Calu3 (cell line): ENCODE measurements at regions not wholly inside any gene's neighbourhood (a gene's known extent, or its start where the extent isn't known, plus 50 kb on each side); places are given as distances from the start of the nearest gene placed in this dataset.

ENCODE experiments used
- BruUV-seq: library from RNA; stranded (reverse); fragments of 400-500 nt; replicated peaks from 2 replicates; lab custom pipeline; 2021; lab: Mats Ljungman, UMichigan
- CTCF ChIA-PET: fragments of 300-600 bp; sonication (Branson Sonifier 250); formaldehyde crosslinking; loops from one replicate; lab custom pipeline; 2022; ENCODE audit warnings: antibody characterized with exemption; lab: Charles Lee
- DNase-seq: peaks from one replicate; pipeline ENCODE4 v3.0.0; 2022
- H3K27ac Mint-ChIP-seq: one replicate; pipeline ENCODE4 v1.8.0; 2022; ENCODE audit warnings: mixed read lengths; ENCODE audit not compliant: unreplicated experiment
- H3K27me3 Mint-ChIP-seq: one replicate; pipeline ENCODE4 v1.8.0; 2022; ENCODE audit warnings: mixed read lengths; ENCODE audit not compliant: unreplicated experiment
- H3K36me3 Mint-ChIP-seq: one replicate; pipeline ENCODE4 v1.8.0; 2022; ENCODE audit warnings: mild to moderate bottlenecking, moderate library complexity, mixed read lengths; ENCODE audit not compliant: insufficient read depth, unreplicated experiment
- H3K4me1 Mint-ChIP-seq: one replicate; pipeline ENCODE4 v1.8.0; 2022; ENCODE audit warnings: mild to moderate bottlenecking, low read depth, mixed read lengths; ENCODE audit not compliant: unreplicated experiment
- H3K4me3 Mint-ChIP-seq: one replicate; pipeline ENCODE4 v1.8.0; 2022; ENCODE audit warnings: mild to moderate bottlenecking, low read depth, moderate library complexity, mixed read lengths; ENCODE audit not compliant: unreplicated experiment
- H3K9me3 Mint-ChIP-seq: one replicate; pipeline ENCODE4 v1.8.0; 2022; ENCODE audit warnings: low read depth, mixed read lengths; ENCODE audit not compliant: unreplicated experiment
- CTCF ChIP-seq: fragments of 200-600 bp; IDR thresholded peaks from one replicate; pipeline ENCODE4 v1.8.0; 2022; ENCODE audit warnings: antibody characterized with exemption; ENCODE audit not compliant: unreplicated experiment
- intact Hi-C: fragments of 100-400 bp; cut with micrococcal nuclease; formaldehyde crosslinking; loops from one replicate; pipeline ENCODE4 v1.10.0; 2022; ENCODE audit not compliant: unreplicated experiment

GRCh38 chr1:163906283-163906682 is 584.5 kb downstream of the NUF2 start:
- CTCF ChIA-PET = no interaction called here
- BruUV-seq = no TSS peak
- TF ChIP-seq CTCF = no peak
- no peaks in the 10 kb centered on the region for H3K4me1 Mint-ChIP-seq
- no peak overlapping the region for H3K27ac Mint-ChIP-seq
- intact Hi-C loops = no loop called here
- peaks cover 6% of the 10 kb centered on the region for H3K9me3 Mint-ChIP-seq
- DNase-seq = no peak
- H3K36me3 Mint-ChIP-seq = no peaks in the 10 kb centered on the region
- no peaks in the 10 kb centered on the region for H3K27me3 Mint-ChIP-seq
- no peak overlapping the region for H3K4me3 Mint-ChIP-seq

DNA sequence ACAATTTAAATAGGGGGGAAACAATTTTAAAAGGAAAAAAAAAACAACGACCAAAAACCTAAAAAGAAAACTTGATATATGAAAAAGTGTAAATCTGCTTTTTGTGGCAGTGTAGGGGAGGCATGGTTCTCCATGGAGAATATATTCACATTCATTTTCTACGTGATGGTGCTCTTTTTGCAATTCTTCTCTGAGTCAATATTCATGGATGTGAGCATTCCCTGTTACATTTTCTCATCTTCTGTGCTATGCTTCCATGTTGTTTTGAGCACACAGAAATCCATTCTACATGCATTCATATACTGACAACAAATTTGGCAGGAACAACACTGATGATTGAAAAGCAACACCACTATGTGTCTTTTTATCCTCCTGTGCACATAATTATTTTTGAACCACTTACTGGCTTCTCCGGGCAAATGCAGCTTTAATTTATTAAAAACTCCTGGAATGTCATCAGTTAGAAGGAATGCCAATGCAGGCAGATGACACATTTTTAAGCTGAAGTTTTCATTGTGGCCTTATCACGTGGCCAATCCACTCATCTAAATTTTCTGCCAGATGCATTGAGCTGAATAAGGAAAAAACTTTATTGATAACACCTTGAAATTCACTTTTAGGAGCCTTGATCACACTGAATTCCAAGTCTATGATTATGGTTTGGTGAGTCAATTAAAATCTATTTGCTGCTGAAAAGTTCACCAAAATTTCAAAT is 590.6 kb downstream of the NUF2 start:
- H3K27ac Mint-ChIP-seq = no peak overlapping the region
- no peaks in the 10 kb centered on the region for H3K4me1 Mint-ChIP-seq
- no peak for DNase-seq
- no peak for TF ChIP-seq CTCF
- H3K9me3 Mint-ChIP-seq = peaks cover 7% of the 10 kb centered on the region
- CTCF ChIA-PET = no interaction called here
- H3K4me3 Mint-ChIP-seq = no peak overlapping the region
- no peaks in the 10 kb centered on the region for H3K36me3 Mint-ChIP-seq
- no peaks in the 10 kb centered on the region for H3K27me3 Mint-ChIP-seq
- BruUV-seq = no TSS peak
- intact Hi-C loops = no loop called here

DNA sequence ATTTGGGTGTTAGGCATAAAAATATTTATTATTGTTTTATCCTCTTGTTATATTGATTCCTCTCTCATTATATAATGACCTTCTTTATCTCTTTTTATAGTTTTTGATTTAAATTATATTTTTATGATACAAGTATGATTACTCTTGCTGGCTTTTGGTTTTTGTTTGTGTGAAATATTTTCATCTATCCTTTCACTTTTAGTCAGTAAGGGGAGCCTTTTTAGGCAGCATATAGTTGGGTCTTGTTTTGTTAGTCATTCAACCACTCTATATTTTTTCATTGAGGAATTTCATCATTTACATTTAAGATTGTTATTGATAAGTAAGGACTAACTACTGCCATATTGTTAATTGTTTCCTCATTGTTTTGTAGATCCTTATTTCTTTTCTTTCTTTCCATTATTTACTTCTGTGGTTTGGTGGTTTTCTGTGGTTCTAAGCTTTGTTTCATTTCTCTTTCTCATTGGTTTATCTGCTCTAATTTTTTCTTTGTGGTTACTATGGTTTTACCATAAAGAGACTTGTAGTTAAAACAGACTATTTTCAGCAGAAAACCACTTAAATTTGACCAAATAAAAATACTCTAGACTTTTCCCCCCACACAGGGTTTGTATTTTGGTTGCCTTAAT is 593.1 kb downstream of the NUF2 start:
- Mint-ChIP-seq H3K4me1 (no peaks in the 10 kb centered on the region), H3K9me3 (peaks cover 4% of the 10 kb centered on the region), H3K27ac (no peak overlapping the region), H3K27me3 (no peaks in the 10 kb centered on the region), H3K4me3 (no peak overlapping the region), H3K36me3 (no peaks in the 10 kb centered on the region)
- intact Hi-C loops = no loop called here
- no peak for TF ChIP-seq CTCF
- DNase-seq = no peak
- CTCF ChIA-PET = no interaction called here
- no TSS peak for BruUV-seq

DNA sequence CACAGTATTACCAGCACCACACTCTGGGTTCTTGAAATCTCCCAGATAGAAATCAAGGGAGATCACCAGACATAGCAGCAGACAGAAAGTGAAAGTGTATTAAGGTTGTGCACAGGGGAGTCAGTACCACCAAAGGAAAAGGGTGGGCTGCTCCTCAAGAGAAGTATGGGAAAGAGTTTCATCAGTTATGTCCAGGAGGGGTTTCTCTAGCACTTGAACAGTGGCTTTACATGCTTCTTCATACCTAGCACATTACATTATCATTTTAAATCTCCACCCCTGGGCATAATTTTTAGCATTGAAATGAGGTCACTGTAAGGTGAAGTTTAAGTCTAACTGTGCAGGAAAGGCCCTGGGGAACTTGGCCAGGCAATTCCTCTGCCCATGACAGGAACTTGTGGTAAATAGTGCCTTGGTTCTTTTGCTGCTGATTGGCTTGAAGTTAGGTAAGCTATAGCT is 601.0 kb downstream of the NUF2 start:
- no peak overlapping the region for H3K4me3 Mint-ChIP-seq
- no peaks in the 10 kb centered on the region for H3K36me3 Mint-ChIP-seq
- H3K4me1 Mint-ChIP-seq = no peaks in the 10 kb centered on the region
- no peak for TF ChIP-seq CTCF
- H3K9me3 Mint-ChIP-seq = peaks cover 2% of the 10 kb centered on the region
- no TSS peak for BruUV-seq
- intact Hi-C loops = no loop called here
- no peaks in the 10 kb centered on the region for H3K27me3 Mint-ChIP-seq
- CTCF ChIA-PET = no interaction called here
- DNase-seq = no peak
- H3K27ac Mint-ChIP-seq = no peak overlapping the region
